ENCODE measurements at regions not wholly inside any gene's neighbourhood (a gene's known extent, or its start where the extent isn't known, plus 50 kb on each side); places are given as distances from the start of the nearest gene placed in this dataset.

GRCh38 chr4:147407261-147408045 is 73.4 kb upstream of the EDNRA start:
- Histone ChIP-seq H3K9me3 (ENCODE audit: low read length) (no peaks in the 10 kb centered on the region), H3K79me2 (ENCODE audit: low read length) (no peaks in the 10 kb centered on the region), H3K4me2 (ENCODE audit: low read depth, low read length, poor library complexity, severe bottlenecking) (no peak overlapping the region), H2AFZ (ENCODE audit: low read length) (no peak overlapping the region), H3K9me2 (replicated peaks; ENCODE audit: insufficient read depth, low read length) (no peaks in the 10 kb centered on the region), H3K36me3 (ENCODE audit: insufficient read depth, low read length) (no peaks in the 10 kb centered on the region), H3K27me3 (ENCODE audit: low read length) (no peaks in the 10 kb centered on the region), H3K9ac (ENCODE audit: low read length) (no peak overlapping the region), H3K4me1 (ENCODE audit: low read length) (no peaks in the 10 kb centered on the region), H3K27ac (ENCODE audit: low read length) (no peak overlapping the region), H4K20me1 (ENCODE audit: insufficient read depth, low read depth, low read length) (no peaks in the 10 kb centered on the region), H3K4me3 (ENCODE audit: low read length) (no peak overlapping the region)
- peak; percentile 68 for DNase-seq

GRCh38 chr4:147408189-147408588 is 72.7 kb upstream of the EDNRA start:
- no peak overlapping the region for H3K27ac ChIP-seq (ENCODE audit: low read length)
- H3K4me2 ChIP-seq (ENCODE audit: low read depth, low read length, poor library complexity, severe bottlenecking) = no peak overlapping the region
- no peaks in the 10 kb centered on the region for H3K79me2 ChIP-seq (ENCODE audit: low read length)
- H3K9ac ChIP-seq (ENCODE audit: low read length) = no peak overlapping the region
- H3K9me2 ChIP-seq (replicated peaks; ENCODE audit: insufficient read depth, low read length) = no peaks in the 10 kb centered on the region
- no peaks in the 10 kb centered on the region for H3K4me1 ChIP-seq (ENCODE audit: low read length)
- H2AFZ ChIP-seq (ENCODE audit: low read length) = no peak overlapping the region
- no peaks in the 10 kb centered on the region for H3K36me3 ChIP-seq (ENCODE audit: insufficient read depth, low read length)
- no peak overlapping the region for H3K4me3 ChIP-seq (ENCODE audit: low read length)
- DNase-seq = no peak
- no peaks in the 10 kb centered on the region for H3K27me3 ChIP-seq (ENCODE audit: low read length)
- H3K9me3 ChIP-seq (ENCODE audit: low read length) = no peaks in the 10 kb centered on the region
- H4K20me1 ChIP-seq (ENCODE audit: insufficient read depth, low read depth, low read length) = no peaks in the 10 kb centered on the region

GRCh38 chr4:147409350-147409749 is 71.5 kb upstream of the EDNRA start:
- no peak for DNase-seq
- Histone ChIP-seq H4K20me1 (ENCODE audit: insufficient read depth, low read depth, low read length) (no peaks in the 10 kb centered on the region), H2AFZ (ENCODE audit: low read length) (no peak overlapping the region), H3K27ac (ENCODE audit: low read length) (no peak overlapping the region), H3K4me2 (ENCODE audit: low read depth, low read length, poor library complexity, severe bottlenecking) (no peak overlapping the region), H3K9me3 (ENCODE audit: low read length) (no peaks in the 10 kb centered on the region), H3K4me1 (ENCODE audit: low read length) (no peaks in the 10 kb centered on the region), H3K9me2 (replicated peaks; ENCODE audit: insufficient read depth, low read length) (no peaks in the 10 kb centered on the region), H3K36me3 (ENCODE audit: insufficient read depth, low read length) (no peaks in the 10 kb centered on the region), H3K9ac (ENCODE audit: low read length) (no peak overlapping the region), H3K27me3 (ENCODE audit: low read length) (no peaks in the 10 kb centered on the region), H3K4me3 (ENCODE audit: low read length) (no peak overlapping the region), H3K79me2 (ENCODE audit: low read length) (no peaks in the 10 kb centered on the region)

- no peaks in the 10 kb centered on the region for H3K9me2 ChIP-seq (replicated peaks; ENCODE audit: insufficient read depth, low read length)
- H3K4me1 ChIP-seq (ENCODE audit: low read length) = no peaks in the 10 kb centered on the region
- no peaks in the 10 kb centered on the region for H3K9me3 ChIP-seq (ENCODE audit: low read length)
- no peaks in the 10 kb centered on the region for H3K79me2 ChIP-seq (ENCODE audit: low read length)
- no peak for DNase-seq
- no peak overlapping the region for H2AFZ ChIP-seq (ENCODE audit: low read length)
- no peak overlapping the region for H3K9ac ChIP-seq (ENCODE audit: low read length)
- no peak overlapping the region for H3K27ac ChIP-seq (ENCODE audit: low read length)
- H4K20me1 ChIP-seq (ENCODE audit: insufficient read depth, low read depth, low read length) = no peaks in the 10 kb centered on the region
- no peaks in the 10 kb centered on the region for H3K36me3 ChIP-seq (ENCODE audit: insufficient read depth, low read length)
- H3K4me3 ChIP-seq (ENCODE audit: low read length) = no peak overlapping the region
- no peak overlapping the region for H3K4me2 ChIP-seq (ENCODE audit: low read depth, low read length, poor library complexity, severe bottlenecking)
- no peaks in the 10 kb centered on the region for H3K27me3 ChIP-seq (ENCODE audit: low read length)
Observed at GRCh38 chr4:147418226-147418625, 62.7 kb upstream of the EDNRA start.

- H3K4me1 ChIP-seq (ENCODE audit: low read length) = no peaks in the 10 kb centered on the region
- H3K36me3 ChIP-seq (ENCODE audit: insufficient read depth, low read length) = no peaks in the 10 kb centered on the region
- H3K27me3 ChIP-seq (ENCODE audit: low read length) = no peaks in the 10 kb centered on the region
- H4K20me1 ChIP-seq (ENCODE audit: insufficient read depth, low read depth, low read length) = no peaks in the 10 kb centered on the region
- no peaks in the 10 kb centered on the region for H3K9me2 ChIP-seq (replicated peaks; ENCODE audit: insufficient read depth, low read length)
- no peaks in the 10 kb centered on the region for H3K9me3 ChIP-seq (ENCODE audit: low read length)
- no peak overlapping the region for H2AFZ ChIP-seq (ENCODE audit: low read length)
- H3K27ac ChIP-seq (ENCODE audit: low read length) = no peak overlapping the region
- H3K4me3 ChIP-seq (ENCODE audit: low read length) = no peak overlapping the region
- no peak overlapping the region for H3K9ac ChIP-seq (ENCODE audit: low read length)
- H3K79me2 ChIP-seq (ENCODE audit: low read length) = no peaks in the 10 kb centered on the region
- DNase-seq = no peak
- no peak overlapping the region for H3K4me2 ChIP-seq (ENCODE audit: low read depth, low read length, poor library complexity, severe bottlenecking)
Observed at GRCh38 chr4:147421456-147421855, 59.4 kb upstream of the EDNRA start.

GRCh38 chr4:147423229-147423628 is 57.7 kb upstream of the EDNRA start:
- no peak overlapping the region for H3K4me2 ChIP-seq (ENCODE audit: low read depth, low read length, poor library complexity, severe bottlenecking)
- no peaks in the 10 kb centered on the region for H3K79me2 ChIP-seq (ENCODE audit: low read length)
- H3K4me1 ChIP-seq (ENCODE audit: low read length) = no peaks in the 10 kb centered on the region
- no peaks in the 10 kb centered on the region for H3K27me3 ChIP-seq (ENCODE audit: low read length)
- H3K9me2 ChIP-seq (replicated peaks; ENCODE audit: insufficient read depth, low read length) = no peaks in the 10 kb centered on the region
- H3K36me3 ChIP-seq (ENCODE audit: insufficient read depth, low read length) = no peaks in the 10 kb centered on the region
- no peak overlapping the region for H3K27ac ChIP-seq (ENCODE audit: low read length)
- H3K4me3 ChIP-seq (ENCODE audit: low read length) = no peak overlapping the region
- no peak overlapping the region for H2AFZ ChIP-seq (ENCODE audit: low read length)
- no peak overlapping the region for H3K9ac ChIP-seq (ENCODE audit: low read length)
- H4K20me1 ChIP-seq (ENCODE audit: insufficient read depth, low read depth, low read length) = no peaks in the 10 kb centered on the region
- no peaks in the 10 kb centered on the region for H3K9me3 ChIP-seq (ENCODE audit: low read length)
- DNase-seq = no peak

GRCh38 chr4:147425019-147425418 is 55.9 kb upstream of the EDNRA start:
- Histone ChIP-seq H3K9me2 (replicated peaks; ENCODE audit: insufficient read depth, low read length) (no peaks in the 10 kb centered on the region), H3K9ac (ENCODE audit: low read length) (no peak overlapping the region), H3K4me1 (ENCODE audit: low read length) (no peaks in the 10 kb centered on the region), H3K4me2 (ENCODE audit: low read depth, low read length, poor library complexity, severe bottlenecking) (no peak overlapping the region), H3K79me2 (ENCODE audit: low read length) (no peaks in the 10 kb centered on the region), H4K20me1 (ENCODE audit: insufficient read depth, low read depth, low read length) (no peaks in the 10 kb centered on the region), H3K36me3 (ENCODE audit: insufficient read depth, low read length) (no peaks in the 10 kb centered on the region), H3K27me3 (ENCODE audit: low read length) (no peaks in the 10 kb centered on the region), H2AFZ (ENCODE audit: low read length) (no peak overlapping the region), H3K9me3 (ENCODE audit: low read length) (no peaks in the 10 kb centered on the region), H3K4me3 (ENCODE audit: low read length) (no peak overlapping the region), H3K27ac (ENCODE audit: low read length) (no peak overlapping the region)
- no peak for DNase-seq

- H3K36me3 ChIP-seq (ENCODE audit: insufficient read depth, low read length) = no peaks in the 10 kb centered on the region
- no peaks in the 10 kb centered on the region for H3K9me3 ChIP-seq (ENCODE audit: low read length)
- H3K9me2 ChIP-seq (replicated peaks; ENCODE audit: insufficient read depth, low read length) = no peaks in the 10 kb centered on the region; the same call in 1 of the 2 replicates
- H3K4me2 ChIP-seq (ENCODE audit: low read depth, low read length, poor library complexity, severe bottlenecking) = no peak overlapping the region
- no peaks in the 10 kb centered on the region for H4K20me1 ChIP-seq (ENCODE audit: insufficient read depth, low read depth, low read length)
- no peak overlapping the region for H3K27ac ChIP-seq (ENCODE audit: low read length)
- H3K9ac ChIP-seq (ENCODE audit: low read length) = no peak overlapping the region
- no peak overlapping the region for H2AFZ ChIP-seq (ENCODE audit: low read length)
- H3K27me3 ChIP-seq (ENCODE audit: low read length) = no peaks in the 10 kb centered on the region
- no peak for DNase-seq
- H3K79me2 ChIP-seq (ENCODE audit: low read length) = no peaks in the 10 kb centered on the region
- H3K4me1 ChIP-seq (ENCODE audit: low read length) = no peaks in the 10 kb centered on the region
- no peak overlapping the region for H3K4me3 ChIP-seq (ENCODE audit: low read length)
Observed at GRCh38 chr4:147428583-147428982, 52.3 kb upstream of the EDNRA start.
